ENCODE measurements at regions not wholly inside any gene's neighbourhood (a gene's known extent, or its start where the extent isn't known, plus 50 kb on each side); places are given as distances from the start of the nearest gene placed in this dataset.

GRCh38 chr6:106035655-106036054 is 50.5 kb upstream of the PRDM1 start:
- Histone ChIP-seq H3K36me3 (ENCODE audit: control insufficient read depth, insufficient read depth, low read length) (no peaks in the 10 kb centered on the region), H3K27me3 (ENCODE audit: control insufficient read depth, insufficient read depth, low read length) (no peaks in the 10 kb centered on the region), H3K4me3 (ENCODE audit: low read depth, low read length) (no peak overlapping the region)
- FAIRE-seq = no peak
- no peak for DNase-seq (ENCODE audit: low read depth)
- no peak for TF ChIP-seq CTCF (IDR thresholded peaks at IDR 0.05; ENCODE audit: insufficient read depth, low read length, severe bottlenecking)

- Histone ChIP-seq H3K27me3 (ENCODE audit: control insufficient read depth, insufficient read depth, low read length) (no peaks in the 10 kb centered on the region), H3K36me3 (ENCODE audit: control insufficient read depth, insufficient read depth, low read length) (no peaks in the 10 kb centered on the region), H3K4me3 (ENCODE audit: low read depth, low read length) (no peak overlapping the region)
- no peak for TF ChIP-seq CTCF (IDR thresholded peaks at IDR 0.05; ENCODE audit: insufficient read depth, low read length, severe bottlenecking)
- FAIRE-seq (no peak), DNase-seq (ENCODE audit: low read depth) (no peak)
These were observed 52.3 kb upstream of the PRDM1 start for GRCh38 chr6:106033806-106034205.

GRCh38 chr6:106027758-106028157 is 58.4 kb upstream of the PRDM1 start:
- no peak for TF ChIP-seq CTCF (IDR thresholded peaks at IDR 0.05; ENCODE audit: insufficient read depth, low read length, severe bottlenecking)
- H3K27me3 ChIP-seq (ENCODE audit: control insufficient read depth, insufficient read depth, low read length) = no peaks in the 10 kb centered on the region
- no peak overlapping the region for H3K4me3 ChIP-seq (ENCODE audit: low read depth, low read length)
- FAIRE-seq (no peak), DNase-seq (ENCODE audit: low read depth) (no peak)
- H3K36me3 ChIP-seq (ENCODE audit: control insufficient read depth, insufficient read depth, low read length) = no peaks in the 10 kb centered on the region

- TF ChIP-seq CTCF (IDR thresholded peaks at IDR 0.05; ENCODE audit: insufficient read depth, low read length, severe bottlenecking) = no peak
- FAIRE-seq (peak; percentile 90), DNase-seq (ENCODE audit: low read depth) (peak; percentile 5)
- no peaks in the 10 kb centered on the region for H3K27me3 ChIP-seq (ENCODE audit: control insufficient read depth, insufficient read depth, low read length)
- no peaks in the 10 kb centered on the region for H3K36me3 ChIP-seq (ENCODE audit: control insufficient read depth, insufficient read depth, low read length)
- no peak overlapping the region for H3K4me3 ChIP-seq (ENCODE audit: low read depth, low read length)
These were observed 59.1 kb upstream of the PRDM1 start for GRCh38 chr6:106026748-106027715.

GRCh38 chr6:106025655-106026054 is 60.5 kb upstream of the PRDM1 start:
- no peak for TF ChIP-seq CTCF (IDR thresholded peaks at IDR 0.05; ENCODE audit: insufficient read depth, low read length, severe bottlenecking)

More at GRCh38 chr6:106025655-106026054, 60.5 kb upstream of the PRDM1 start:
- no peak overlapping the region for H3K4me3 ChIP-seq (ENCODE audit: low read depth, low read length)
- no peak for FAIRE-seq
- no peaks in the 10 kb centered on the region for H3K27me3 ChIP-seq (ENCODE audit: control insufficient read depth, insufficient read depth, low read length)
- no peaks in the 10 kb centered on the region for H3K36me3 ChIP-seq (ENCODE audit: control insufficient read depth, insufficient read depth, low read length)
- DNase-seq (ENCODE audit: low read depth) = no peak

Measured in bronchial epithelial cell (primary cell).